ENCODE measurements at regions not wholly inside any gene's neighbourhood (a gene's known extent, or its start where the extent isn't known, plus 50 kb on each side); places are given as distances from the start of the nearest gene placed in this dataset.

GRCh38 chr1:209241487-209241886 is 342.0 kb upstream of the CAMK1G start:
- TF ChIP-seq CTCF (tag by site-specific recombination; IDR thresholded peaks at IDR 0.05), result no peak
- TF ChIP-seq KLF16 (tag by site-specific recombination; IDR thresholded peaks at IDR 0.05), result no peak
- no peak for TF ChIP-seq PATZ1 (tag by site-specific recombination; IDR thresholded peaks at IDR 0.05)
- TF ChIP-seq ZBTB17 (tag by site-specific recombination; IDR thresholded peaks at IDR 0.05), result no peak
- no peak for TF ChIP-seq ZNF777 (tag by site-specific recombination; IDR thresholded peaks at IDR 0.05; ENCODE audit: borderline replicate concordance)
- no peak for TF ChIP-seq ZFP37 (tag by site-specific recombination; IDR thresholded peaks at IDR 0.05)
- no peak for TF ChIP-seq ZNF629 (tag by site-specific recombination; IDR thresholded peaks at IDR 0.05)
- TF ChIP-seq ZNF621 (tag by site-specific recombination; IDR thresholded peaks at IDR 0.05), result no peak
